ENCODE measurements at regions not wholly inside any gene's neighbourhood (a gene's known extent, or its start where the extent isn't known, plus 50 kb on each side); places are given as distances from the start of the nearest gene placed in this dataset.

GRCh38 chr1:178646821-178647220 lies 78.2 kb upstream of the RALGPS2 start:
- H2AFZ ChIP-seq (ENCODE audit: insufficient read depth, low read depth, low read length, poor library complexity, severe bottlenecking): no peak overlapping the region
- H3K27ac ChIP-seq (ENCODE audit: low read length in 2 of 2): no peak overlapping the region
- no peaks in the 10 kb centered on the region for H3K9me3 ChIP-seq (ENCODE audit: control extremely low read depth in 1 of 3, control insufficient read depth in 2 of 3, insufficient read depth in 1 of 3, low read length in 2 of 3)
- H3K79me2 ChIP-seq (ENCODE audit: control insufficient read depth, insufficient read depth, low read length): peaks cover 13% of the 10 kb centered on the region
- Mint-ChIP-seq H3K4me3 (no peak overlapping the region), H3K4me1 (peaks cover 71% of the 10 kb centered on the region), H3K9me3 (ENCODE audit: insufficient read depth) (no peaks in the 10 kb centered on the region), H3K27ac (no peak overlapping the region), H3K27me3 (no peaks in the 10 kb centered on the region)
- WGBS (ENCODE audit: insufficient coverage): 90% methylated on average over 4 of the region's 5 CpGs
- H3K4me1 ChIP-seq (ENCODE audit: control insufficient read depth in 2 of 2, insufficient read depth in 2 of 2, low read length in 2 of 2): peaks cover 30 to 33% of the 10 kb centered on the region in 2 donors
- intact Hi-C loops (cut with micrococcal nuclease): no loop called here
- no peak for TF ChIP-seq EZH2 (IDR thresholded peaks at IDR 0.05; ENCODE audit: borderline replicate concordance, insufficient read depth, low read depth, low read length, poor library complexity, severe bottlenecking)
- TF ChIP-seq, protein P1, sequence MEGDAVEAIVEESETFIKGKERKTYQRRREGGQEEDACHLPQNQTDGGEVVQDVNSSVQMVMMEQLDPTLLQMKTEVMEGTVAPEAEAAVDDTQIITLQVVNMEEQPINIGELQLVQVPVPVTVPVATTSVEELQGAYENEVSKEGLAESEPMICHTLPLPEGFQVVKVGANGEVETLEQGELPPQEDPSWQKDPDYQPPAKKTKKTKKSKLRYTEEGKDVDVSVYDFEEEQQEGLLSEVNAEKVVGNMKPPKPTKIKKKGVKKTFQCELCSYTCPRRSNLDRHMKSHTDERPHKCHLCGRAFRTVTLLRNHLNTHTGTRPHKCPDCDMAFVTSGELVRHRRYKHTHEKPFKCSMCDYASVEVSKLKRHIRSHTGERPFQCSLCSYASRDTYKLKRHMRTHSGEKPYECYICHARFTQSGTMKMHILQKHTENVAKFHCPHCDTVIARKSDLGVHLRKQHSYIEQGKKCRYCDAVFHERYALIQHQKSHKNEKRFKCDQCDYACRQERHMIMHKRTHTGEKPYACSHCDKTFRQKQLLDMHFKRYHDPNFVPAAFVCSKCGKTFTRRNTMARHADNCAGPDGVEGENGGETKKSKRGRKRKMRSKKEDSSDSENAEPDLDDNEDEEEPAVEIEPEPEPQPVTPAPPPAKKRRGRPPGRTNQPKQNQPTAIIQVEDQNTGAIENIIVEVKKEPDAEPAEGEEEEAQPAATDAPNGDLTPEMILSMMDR (IDR thresholded peaks at IDR 0.05): no peak
- DNase-seq (no peak), ATAC-seq (ENCODE audit: low read depth) (no peak)
- no peaks in the 10 kb centered on the region for H3K36me3 ChIP-seq (replicated peaks in 1 of 2; ENCODE audit: control extremely low read depth in 1 of 2, control insufficient read depth in 1 of 2, extremely low read depth in 1 of 2, insufficient read depth in 2 of 2, low read length in 1 of 2)
- no peak overlapping the region for H3K4me3 ChIP-seq (ENCODE audit: control extremely low read depth in 1 of 5, extremely low read depth in 1 of 5, insufficient read depth in 1 of 5, low read depth in 2 of 5, low read length in 4 of 5)
- H3K4me2 ChIP-seq (replicated peaks; ENCODE audit: low read depth, low read length, poor library complexity, severe bottlenecking): no peak overlapping the region
- ChIA-PET CTCF (no interaction called here), POLR2A (interaction anchor here (0.6 kb wide), 1 partner anchor 65 kb away, joined by 5 read pairs; no protein-coding TSS in a partner anchor)
- H4K20me1 ChIP-seq (ENCODE audit: control insufficient read depth, insufficient read depth, low read length, poor library complexity, severe bottlenecking): no peaks in the 10 kb centered on the region
- no peak overlapping the region for H3K9ac ChIP-seq (ENCODE audit: low read length)
- no peaks in the 10 kb centered on the region for H3K27me3 ChIP-seq (replicated peaks in 1 of 4; ENCODE audit: control extremely low read depth in 1 of 4, control insufficient read depth in 3 of 4, insufficient read depth in 4 of 4, low read length in 3 of 4)

DNA sequence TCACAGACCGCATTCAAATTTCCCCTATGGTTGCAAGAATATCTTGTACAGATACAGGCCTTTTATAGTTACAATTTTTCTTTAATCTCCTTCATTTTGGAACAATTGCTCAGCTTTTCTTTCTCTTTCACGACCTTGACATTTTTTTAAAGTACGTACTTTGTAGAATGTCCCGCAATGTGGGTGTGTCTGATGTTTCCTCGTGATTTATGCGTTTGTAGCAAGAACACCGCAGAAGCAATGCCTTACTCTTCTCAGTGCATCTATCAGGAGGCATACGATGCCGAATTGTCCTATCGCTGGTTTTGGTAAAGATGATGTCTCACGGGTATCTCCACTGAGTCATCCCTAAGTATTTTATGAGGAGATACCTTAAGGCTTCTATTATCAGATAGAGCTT lies 76.9 kb upstream of the RALGPS2 start:
- H3K9ac ChIP-seq (ENCODE audit: low read length): no peak overlapping the region
- H3K27ac ChIP-seq (ENCODE audit: low read length in 2 of 2): no peak overlapping the region
- CTCF ChIA-PET: interaction anchor here (1.3 kb wide), 1 partner anchor 41 kb away, joined by 4 read pairs; no protein-coding TSS in a partner anchor
- H3K79me2 ChIP-seq (ENCODE audit: control insufficient read depth, insufficient read depth, low read length): peaks cover 13% of the 10 kb centered on the region
- no peaks in the 10 kb centered on the region for H4K20me1 ChIP-seq (ENCODE audit: control insufficient read depth, insufficient read depth, low read length, poor library complexity, severe bottlenecking)
- Mint-ChIP-seq H3K27me3 (no peaks in the 10 kb centered on the region), H3K9me3 (ENCODE audit: insufficient read depth) (no peaks in the 10 kb centered on the region), H3K27ac (no peak overlapping the region), H3K4me1 (peaks cover 67% of the 10 kb centered on the region), H3K4me3 (no peak overlapping the region)
- WGBS (ENCODE audit: insufficient coverage): no CpG with 5 or more reads among the region's 11 CpGs
- TF ChIP-seq, protein P1 (IDR thresholded peaks at IDR 0.05): no peak
- no peak for TF ChIP-seq EZH2 (IDR thresholded peaks at IDR 0.05; ENCODE audit: borderline replicate concordance, insufficient read depth, low read depth, low read length, poor library complexity, severe bottlenecking)
- H3K36me3 ChIP-seq (replicated peaks in 1 of 2; ENCODE audit: control extremely low read depth in 1 of 2, control insufficient read depth in 1 of 2, extremely low read depth in 1 of 2, insufficient read depth in 2 of 2, low read length in 1 of 2): no peaks in the 10 kb centered on the region
- H3K4me3 ChIP-seq (ENCODE audit: control extremely low read depth in 1 of 5, extremely low read depth in 1 of 5, insufficient read depth in 1 of 5, low read depth in 2 of 5, low read length in 4 of 5): no peak overlapping the region
- POLR2A ChIA-PET: interaction anchor here (1.7 kb wide), 1 partner anchor 36 kb away, joined by 3 read pairs; no protein-coding TSS in a partner anchor
- no peaks in the 10 kb centered on the region for H3K9me3 ChIP-seq (ENCODE audit: control extremely low read depth in 1 of 3, control insufficient read depth in 2 of 3, insufficient read depth in 1 of 3, low read length in 2 of 3)
- DNase-seq: no peak
- no peak overlapping the region for H3K4me2 ChIP-seq (replicated peaks; ENCODE audit: low read depth, low read length, poor library complexity, severe bottlenecking)
- H3K27me3 ChIP-seq (replicated peaks in 1 of 4; ENCODE audit: control extremely low read depth in 1 of 4, control insufficient read depth in 3 of 4, insufficient read depth in 4 of 4, low read length in 3 of 4): no peaks in the 10 kb centered on the region
- peaks cover 23 to 25% of the 10 kb centered on the region in 2 donors for H3K4me1 ChIP-seq (ENCODE audit: control insufficient read depth in 2 of 2, insufficient read depth in 2 of 2, low read length in 2 of 2)
- intact Hi-C loops (cut with micrococcal nuclease): no loop called here
- ATAC-seq (ENCODE audit: low read depth): no peak
- no peak overlapping the region for H2AFZ ChIP-seq (ENCODE audit: insufficient read depth, low read depth, low read length, poor library complexity, severe bottlenecking)
